ENCODE measurements at regions not wholly inside any gene's neighbourhood (a gene's known extent, or its start where the extent isn't known, plus 50 kb on each side); places are given as distances from the start of the nearest gene placed in this dataset.
A peak's percentile ranks its signal among the peaks of the same experiment; 100 is the strongest.

DNA sequence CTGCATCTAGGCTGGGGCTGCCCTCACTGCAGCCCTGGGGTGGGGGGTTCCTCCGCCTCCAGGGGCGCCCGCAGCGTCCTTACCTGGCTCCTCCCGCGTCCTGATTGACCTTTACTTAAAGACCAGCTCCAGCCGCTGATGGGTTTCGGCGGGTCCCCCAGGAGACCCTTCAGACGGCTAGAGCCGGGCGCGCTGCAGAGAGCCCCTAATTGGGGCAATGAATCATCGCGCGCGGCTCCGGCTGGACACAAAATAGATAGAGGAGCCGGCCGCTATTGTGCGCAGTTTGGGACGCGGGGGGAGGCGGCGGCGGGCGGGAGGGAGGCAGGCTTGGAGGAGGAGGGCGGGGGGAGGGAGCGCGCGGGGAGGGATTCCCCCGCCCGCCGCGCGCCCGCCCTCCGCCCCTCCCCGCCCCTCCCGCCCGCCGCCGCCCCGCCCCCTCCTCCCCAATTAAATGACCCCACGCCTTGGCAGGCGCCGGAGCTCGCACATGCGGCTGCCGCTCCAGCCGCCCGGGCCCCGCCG, 56.5 kb upstream of the CIBAR2 start:
- DNase-seq = peak; percentile 78 to 80
- intact Hi-C loops (cut with DNase I; ENCODE audit: low total_unique reads) = no loop called here
- Histone ChIP-seq H3K27me3 (no peaks in the 10 kb centered on the region), H3K4me3 (peak overlapping the region; percentile 2 to 23), H3K27ac (peak overlapping the region; percentile 15 to 58), H3K36me3 (no peaks in the 10 kb centered on the region), H3K4me1 (peaks cover 15 to 37% of the 10 kb centered on the region in 2 donors), H3K9me3 (no peaks in the 10 kb centered on the region)
- no peak for TF ChIP-seq POLR2A (IDR thresholded peaks at IDR 0.05)
- TF ChIP-seq, protein P1, sequence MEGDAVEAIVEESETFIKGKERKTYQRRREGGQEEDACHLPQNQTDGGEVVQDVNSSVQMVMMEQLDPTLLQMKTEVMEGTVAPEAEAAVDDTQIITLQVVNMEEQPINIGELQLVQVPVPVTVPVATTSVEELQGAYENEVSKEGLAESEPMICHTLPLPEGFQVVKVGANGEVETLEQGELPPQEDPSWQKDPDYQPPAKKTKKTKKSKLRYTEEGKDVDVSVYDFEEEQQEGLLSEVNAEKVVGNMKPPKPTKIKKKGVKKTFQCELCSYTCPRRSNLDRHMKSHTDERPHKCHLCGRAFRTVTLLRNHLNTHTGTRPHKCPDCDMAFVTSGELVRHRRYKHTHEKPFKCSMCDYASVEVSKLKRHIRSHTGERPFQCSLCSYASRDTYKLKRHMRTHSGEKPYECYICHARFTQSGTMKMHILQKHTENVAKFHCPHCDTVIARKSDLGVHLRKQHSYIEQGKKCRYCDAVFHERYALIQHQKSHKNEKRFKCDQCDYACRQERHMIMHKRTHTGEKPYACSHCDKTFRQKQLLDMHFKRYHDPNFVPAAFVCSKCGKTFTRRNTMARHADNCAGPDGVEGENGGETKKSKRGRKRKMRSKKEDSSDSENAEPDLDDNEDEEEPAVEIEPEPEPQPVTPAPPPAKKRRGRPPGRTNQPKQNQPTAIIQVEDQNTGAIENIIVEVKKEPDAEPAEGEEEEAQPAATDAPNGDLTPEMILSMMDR (IDR thresholded peaks at IDR 0.05) = no peak

DNA sequence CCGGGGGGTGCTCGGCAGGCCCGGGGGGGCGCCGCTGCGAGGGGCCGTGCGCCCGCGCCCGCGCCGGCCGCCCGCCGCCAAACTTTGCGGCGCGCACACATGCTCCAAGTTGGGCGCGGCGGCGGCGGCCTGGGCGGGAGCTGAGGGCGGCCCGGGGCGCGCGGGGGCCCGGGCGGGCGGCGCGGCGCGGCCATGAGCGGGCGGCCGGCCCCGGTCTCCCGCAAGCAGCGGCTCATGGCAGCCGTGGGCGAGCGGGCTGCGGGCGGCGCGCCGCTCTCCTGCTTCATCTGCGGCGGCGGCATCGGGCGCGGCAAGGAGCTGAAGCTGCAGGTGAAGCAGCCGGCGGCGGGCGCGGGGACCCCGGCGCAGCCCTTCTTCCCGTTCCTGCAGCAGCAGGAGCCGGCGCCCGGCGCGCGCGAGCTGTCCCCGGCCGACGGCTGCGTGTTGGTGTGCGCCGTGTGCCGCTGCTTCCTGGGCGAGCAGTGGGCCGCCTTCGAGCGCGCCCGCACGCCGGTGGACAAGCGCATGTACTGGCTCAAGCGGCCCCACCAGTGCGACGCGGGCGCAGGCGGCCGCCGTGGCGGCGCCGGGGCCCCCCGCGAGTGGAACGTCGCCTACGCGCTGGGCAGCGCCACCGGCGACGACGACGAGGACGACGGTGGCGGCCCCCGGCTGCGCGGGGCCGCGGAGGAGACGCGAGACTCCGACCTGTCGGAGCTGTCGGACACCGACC, 57.2 kb upstream of the CIBAR2 start:
- Histone ChIP-seq H3K36me3 (no peaks in the 10 kb centered on the region), H3K27ac (peak overlapping the region in 1 of 2 donors; percentile 10), H3K27me3 (no peaks in the 10 kb centered on the region), H3K4me3 (peak overlapping the region; percentile 22 to 52), H3K4me1 (peaks cover 9 to 39% of the 10 kb centered on the region in 2 donors), H3K9me3 (no peaks in the 10 kb centered on the region)
- intact Hi-C loops (cut with DNase I; ENCODE audit: low total_unique reads) = no loop called here
- DNase-seq = no peak
- TF ChIP-seq, protein P1 (IDR thresholded peaks at IDR 0.05) = no peak
- no peak for TF ChIP-seq POLR2A (IDR thresholded peaks at IDR 0.05)

DNA sequence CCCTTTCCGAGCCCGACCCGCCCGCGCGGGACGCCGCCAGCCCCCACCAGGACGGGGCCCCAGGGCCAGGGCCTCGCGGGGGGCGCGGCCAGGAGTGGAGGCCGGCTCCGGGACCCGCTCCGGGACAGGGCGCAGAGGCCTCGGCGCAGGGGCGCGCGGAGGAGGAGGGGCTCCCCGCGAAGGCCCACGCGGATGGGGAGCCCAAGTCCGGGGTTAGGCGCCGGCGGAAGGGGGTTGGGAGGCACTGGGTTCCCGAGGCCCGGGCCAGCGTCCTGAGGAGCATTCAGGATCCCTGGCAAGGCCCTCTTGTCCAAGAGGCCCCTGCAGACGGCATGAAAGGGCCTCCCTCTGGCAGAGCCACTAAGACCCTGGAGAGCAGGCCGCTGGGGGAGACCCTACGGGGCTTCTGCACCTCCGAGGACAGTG, 57.8 kb upstream of the CIBAR2 start:
- DNase-seq = no peak
- H3K4me3 ChIP-seq = peak overlapping the region; percentile 22 to 52
- TF ChIP-seq POLR2A (IDR thresholded peaks at IDR 0.05) = no peak
- TF ChIP-seq, protein P1 (IDR thresholded peaks at IDR 0.05) = no peak
- H3K4me1 ChIP-seq = peaks cover 7 to 37% of the 10 kb centered on the region in 2 donors
- H3K27ac ChIP-seq = peak overlapping the region in 1 of 2 donors; percentile 10
- no peaks in the 10 kb centered on the region for H3K36me3 ChIP-seq
- no peaks in the 10 kb centered on the region for H3K9me3 ChIP-seq
- intact Hi-C loops (cut with DNase I; ENCODE audit: low total_unique reads) = no loop called here
- H3K27me3 ChIP-seq = no peaks in the 10 kb centered on the region

DNA sequence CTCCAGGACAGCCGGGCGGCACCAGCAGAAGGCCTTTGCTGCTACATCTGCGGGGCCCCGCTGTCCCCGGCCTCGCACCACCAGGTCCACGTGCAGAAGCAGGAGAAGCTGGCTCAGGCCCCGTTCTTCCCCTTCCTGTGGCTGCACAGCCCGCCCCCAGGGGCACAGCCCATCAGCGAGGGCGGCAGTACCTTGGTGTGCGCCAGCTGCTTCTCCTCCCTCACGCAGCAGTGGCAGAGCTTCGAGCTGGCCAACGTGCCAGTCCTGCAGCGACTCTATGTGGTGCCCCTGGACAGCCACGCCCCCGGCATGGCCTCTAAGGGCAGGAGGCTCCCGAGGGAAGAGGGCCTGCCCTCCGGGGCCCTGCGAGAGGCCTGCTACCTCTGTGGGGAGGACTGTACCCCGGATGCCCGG, 58.3 kb upstream of the CIBAR2 start:
- Histone ChIP-seq H3K9me3 (no peaks in the 10 kb centered on the region), H3K36me3 (no peaks in the 10 kb centered on the region), H3K27ac (no peak overlapping the region), H3K4me3 (peak overlapping the region in 1 of 2 donors; percentile 52), H3K4me1 (peaks cover 6 to 32% of the 10 kb centered on the region in 2 donors), H3K27me3 (no peaks in the 10 kb centered on the region)
- TF ChIP-seq, protein P1 (IDR thresholded peaks at IDR 0.05) = no peak
- TF ChIP-seq POLR2A (IDR thresholded peaks at IDR 0.05) = no peak
- intact Hi-C loops (cut with DNase I; ENCODE audit: low total_unique reads) = no loop called here
- no peak for DNase-seq

DNA sequence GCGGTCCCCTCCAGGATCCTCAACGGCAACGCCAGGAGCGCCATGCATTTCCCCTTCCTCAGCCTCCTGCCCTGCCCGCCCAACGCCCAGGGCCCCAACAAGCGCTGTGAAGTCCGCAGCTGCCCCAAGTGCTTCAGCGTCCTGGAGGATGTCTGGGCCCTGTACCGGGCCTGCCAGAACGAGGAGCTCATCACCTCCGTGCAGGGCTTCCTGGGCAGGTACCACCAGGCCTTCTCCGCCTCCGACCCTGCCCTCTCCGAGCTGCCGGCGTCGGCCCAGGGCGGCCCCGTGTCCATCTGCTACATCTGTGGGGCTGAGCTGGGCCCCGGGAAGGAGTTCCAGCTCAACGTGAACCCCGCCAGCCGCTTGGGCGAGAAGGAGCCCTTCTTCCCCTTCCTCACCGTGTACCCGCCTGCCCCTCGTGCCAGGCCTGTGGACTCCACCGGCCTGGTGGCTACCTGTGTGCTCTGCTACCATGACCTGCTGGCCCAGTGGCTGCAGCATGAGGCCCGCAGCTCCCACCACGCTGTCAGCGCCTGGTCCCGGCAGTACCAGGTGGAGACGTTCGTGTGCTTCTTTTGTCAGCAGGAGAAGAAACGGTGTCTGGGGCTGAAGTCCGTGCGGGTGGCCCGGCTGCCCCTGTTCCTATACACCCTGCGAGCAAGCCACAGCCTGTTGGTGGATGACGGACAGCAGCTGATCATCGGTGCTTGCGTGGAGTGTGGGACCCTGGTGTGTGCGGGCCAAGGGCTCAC, 58.9 kb upstream of the CIBAR2 start:
- intact Hi-C loops (cut with DNase I; ENCODE audit: low total_unique reads) = no loop called here
- peak overlapping the region in 1 of 2 donors; percentile 22 for H3K4me3 ChIP-seq

More for the DNA sequence above, 58.9 kb upstream of the CIBAR2 start:
- no peaks in the 10 kb centered on the region for H3K9me3 ChIP-seq
- H3K4me1 ChIP-seq = peaks cover 6 to 30% of the 10 kb centered on the region in 2 donors
- TF ChIP-seq, protein P1 (IDR thresholded peaks at IDR 0.05) = no peak
- no peak for TF ChIP-seq POLR2A (IDR thresholded peaks at IDR 0.05)
- no peaks in the 10 kb centered on the region for H3K36me3 ChIP-seq
- peak overlapping the region in 1 of 2 donors; percentile 62 for H3K27ac ChIP-seq
- no peaks in the 10 kb centered on the region for H3K27me3 ChIP-seq
- DNase-seq = no peak

Measured in uterus (tissue), 3 donors.